GM19438 (cell line): ENCODE measurements at regions not wholly inside any gene's neighbourhood (a gene's known extent, or its start where the extent isn't known, plus 50 kb on each side); places are given as distances from the start of the nearest gene placed in this dataset.

Experiments used
- ATAC-seq: cut with Tn5 transposase; IDR thresholded peaks from one replicate; pipeline ENCODE4 v1.9.1; 2021; ENCODE audit warnings: low read depth; ENCODE audit not compliant: unreplicated experiment

GRCh38 chr10:62728479-62728878 is 76.0 kb upstream of the ADO start:
- ATAC-seq, result no peak

- peak; percentile 78 for ATAC-seq
Measured at GRCh38 chr10:62732841-62733653, 71.5 kb upstream of the ADO start.

GRCh38 chr10:62733654-62734293 is 70.7 kb upstream of the ADO start:
- ATAC-seq, result peak; percentile 0

- no peak for ATAC-seq
Measured at GRCh38 chr10:62734781-62735463, 69.6 kb upstream of the ADO start.

- peak; percentile 64 for ATAC-seq
Measured at GRCh38 chr10:62735464-62736167, 68.9 kb upstream of the ADO start.

- no peak for ATAC-seq
Measured at GRCh38 chr10:62736168-62736546, 68.4 kb upstream of the ADO start.

GRCh38 chr10:62738916-62739315 is 65.6 kb upstream of the ADO start:
- ATAC-seq, result no peak

GRCh38 chr10:62740885-62741745 is 63.4 kb upstream of the ADO start:
- ATAC-seq, result no peak

- no peak for ATAC-seq
Measured at GRCh38 chr10:62741996-62742395, 62.5 kb upstream of the ADO start.

GRCh38 chr10:62742536-62743061 is 61.9 kb upstream of the ADO start:
- ATAC-seq, result no peak

- ATAC-seq, result no peak
Measured at GRCh38 chr10:62744136-62744535, 60.4 kb upstream of the ADO start.

GRCh38 chr10:62745581-62745980 is 58.9 kb upstream of the ADO start:
- ATAC-seq, result no peak

- no peak for ATAC-seq
Measured at GRCh38 chr10:62746951-62747729, 57.4 kb upstream of the ADO start.

GRCh38 chr10:62748386-62748785 is 56.1 kb upstream of the ADO start:
- no peak for ATAC-seq

GRCh38 chr10:62749093-62749683 is 55.3 kb upstream of the ADO start:
- no peak for ATAC-seq
